ENCODE measurements at regions not wholly inside any gene's neighbourhood (a gene's known extent, or its start where the extent isn't known, plus 50 kb on each side); places are given as distances from the start of the nearest gene placed in this dataset.

- CTCF ChIA-PET: interaction anchor here (0.7 to 1.3 kb wide), 3 partner anchors 15 to 405 kb away, joined by 3 to 4 read pairs (median 3); no protein-coding TSS in a partner anchor
- POLR2A ChIA-PET: no interaction called here
Measured at GRCh38 chr9:82555431-82556051, 507.4 kb downstream of the RASEF start.

GRCh38 chr9:82558346-82558745 is 504.6 kb downstream of the RASEF start:
- CTCF ChIA-PET: no interaction called here
- POLR2A ChIA-PET: no interaction called here
- no peaks in the 10 kb centered on the region for H3K36me3 ChIP-seq (ENCODE audit: control insufficient read depth in 2 of 2, insufficient read depth in 1 of 2, low read length in 2 of 2)
- no peaks in the 10 kb centered on the region for H3K9me3 ChIP-seq (ENCODE audit: control insufficient read depth, insufficient read depth, low read depth, low read length)
- no peak overlapping the region for H3K4me3 ChIP-seq (ENCODE audit: low read depth, low read length)
- no peak for TF ChIP-seq ZNF560 (tag by site-specific recombination; IDR thresholded peaks at IDR 0.05; ENCODE audit: borderline replicate concordance)
- no peak for TF ChIP-seq ZNF157 (tag by site-specific recombination; IDR thresholded peaks at IDR 0.05)
- no peak for TF ChIP-seq SALL2 (tag by site-specific recombination; IDR thresholded peaks at IDR 0.05; ENCODE audit: borderline replicate concordance)
- no peak for TF ChIP-seq ZBTB10 (tag by site-specific recombination; IDR thresholded peaks at IDR 0.05)
- TF ChIP-seq ZNF311 (tag by site-specific recombination; IDR thresholded peaks at IDR 0.05; ENCODE audit: borderline replicate concordance): no peak
- TF ChIP-seq ZBTB26 (tag by site-specific recombination; optimal IDR thresholded peaks at IDR 0.05): no peak
- no peak for TF ChIP-seq ZNF302 (tag by site-specific recombination; IDR thresholded peaks at IDR 0.05; ENCODE audit: low read depth)
- no peak for TF ChIP-seq KLF8 (tag by site-specific recombination; IDR thresholded peaks at IDR 0.05)
- no peak for TF ChIP-seq ZNF501 (tag by site-specific recombination; IDR thresholded peaks at IDR 0.05)
- TF ChIP-seq KLF1 (tag by site-specific recombination; IDR thresholded peaks at IDR 0.05): no peak
- no peak for TF ChIP-seq KLF16 (tag by site-specific recombination; IDR thresholded peaks at IDR 0.05)
- no peak overlapping the region for H3K27ac ChIP-seq (ENCODE audit: extremely low read depth, low read depth, low read length)
- H3K4me1 ChIP-seq (ENCODE audit: control insufficient read depth, insufficient read depth, low read length): 0 out of 2 replicates have a peak, but pooled peaks cover 4% of the 10 kb centered on the region

More at GRCh38 chr9:82555431-82556051, 507.4 kb downstream of the RASEF start:
- no peaks in the 10 kb centered on the region for H3K9me3 ChIP-seq (ENCODE audit: control insufficient read depth, insufficient read depth, low read depth, low read length)
- H3K36me3 ChIP-seq (ENCODE audit: control insufficient read depth in 2 of 2, insufficient read depth in 1 of 2, low read length in 2 of 2): no peaks in the 10 kb centered on the region
- H3K4me3 ChIP-seq (ENCODE audit: low read depth, low read length): no peak overlapping the region
- TF ChIP-seq ZNF518A (tag by site-specific recombination; conservative IDR thresholded peaks at IDR 0.05; ENCODE audit: low read depth) (no peak), ZNF549 (tag by site-specific recombination; IDR thresholded peaks at IDR 0.05) (no peak), ZNF555 (tag by site-specific recombination; conservative IDR thresholded peaks at IDR 0.05) (no peak)
- 0 out of 2 replicates have a peak overlapping the region, but pooled peaks have one; percentile 24 for H3K27ac ChIP-seq (ENCODE audit: extremely low read depth, low read depth, low read length)
- peaks cover 8% of the 10 kb centered on the region; the same call in 1 of the 2 replicates for H3K4me1 ChIP-seq (ENCODE audit: control insufficient read depth, insufficient read depth, low read length)
